Esophagus mucosa (tissue), 1 donor: ENCODE measurements at regions not wholly inside any gene's neighbourhood (a gene's known extent, or its start where the extent isn't known, plus 50 kb on each side); places are given as distances from the start of the nearest gene placed in this dataset.
"Not testable (repeated sequence)": the region's sequence is repeated elsewhere in the genome, so short reads cannot be mapped to it uniquely, and the experiment has no call there.

Experiments
- ATAC-seq: fragments of 200-7000 bp; cut with Tn5 transposase; one replicate; pipeline ENCODE4 v1.9.1; 2020
- donor health status: DM: yes; HTN: yes; CAD: no.

DNA sequence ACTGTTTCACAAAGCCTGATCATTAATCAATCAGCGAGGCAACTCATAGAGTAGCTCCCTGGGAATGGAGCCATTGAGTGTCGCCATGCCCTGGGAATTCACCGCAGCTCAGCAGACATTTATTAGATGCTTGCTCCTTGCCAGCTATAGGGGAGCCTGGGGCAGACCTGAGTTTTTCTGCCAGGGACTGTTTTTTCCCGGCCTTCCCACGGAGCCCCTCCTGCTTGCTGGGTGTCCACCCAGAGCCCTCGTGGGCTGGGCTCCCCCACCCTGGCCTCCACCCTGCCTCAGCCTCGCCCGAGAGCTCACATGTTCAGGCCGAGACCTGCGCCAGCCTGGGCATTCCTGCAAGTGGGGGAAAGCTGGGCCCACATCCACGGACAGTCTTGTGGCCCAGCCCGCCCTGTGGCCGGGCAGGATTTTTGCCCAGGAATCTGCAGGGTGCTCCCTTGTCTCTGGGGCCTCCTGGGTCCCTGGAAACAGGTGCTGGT lies 64.9 kb downstream of the SMIM38 start:
- ATAC-seq: peak; percentile 59

- ATAC-seq: no peak
Measured at GRCh38 chr11:69221086-69221485, 65.4 kb downstream of the SMIM38 start.

DNA sequence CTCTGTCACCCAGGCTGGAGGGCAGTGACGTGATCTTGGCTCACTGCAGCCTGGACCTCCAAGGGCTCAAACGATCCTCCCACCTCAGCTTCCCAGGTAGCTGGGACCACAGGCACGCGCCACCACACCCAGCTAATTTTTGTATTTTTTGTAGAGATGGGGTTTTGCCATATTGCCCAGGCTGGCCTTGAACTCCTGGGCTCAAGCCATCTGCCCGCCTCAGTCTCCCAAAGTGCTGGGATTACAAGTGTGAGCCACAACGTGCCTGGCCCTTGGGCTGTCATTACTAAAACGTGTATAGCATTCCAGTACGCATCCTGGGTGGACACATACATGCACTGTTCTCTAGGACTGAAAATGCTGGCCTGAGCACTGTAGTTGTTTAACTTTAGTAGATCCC lies 65.9 kb downstream of the SMIM38 start:
- ATAC-seq: not testable (repeated sequence)

DNA sequence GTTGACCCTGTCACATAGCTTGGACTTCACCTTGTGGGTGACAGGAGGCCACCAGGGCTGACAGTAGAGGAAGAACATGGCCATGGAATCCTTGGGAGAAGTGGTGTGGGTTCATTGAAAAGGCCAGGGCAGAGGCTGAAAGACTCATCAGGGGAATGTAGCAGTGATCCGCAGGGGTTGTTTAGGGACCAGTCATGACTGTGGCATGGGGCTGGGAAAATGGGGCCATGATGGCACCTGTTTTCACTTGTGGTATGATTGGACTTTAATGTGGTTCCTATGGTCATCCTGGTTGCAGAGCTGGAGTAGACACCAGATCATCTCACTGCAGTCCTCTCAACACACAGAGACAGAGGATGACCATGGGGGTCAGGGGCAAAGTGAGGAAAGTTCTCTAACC lies 66.7 kb upstream of the MYEOV start:
- no peak for ATAC-seq

DNA sequence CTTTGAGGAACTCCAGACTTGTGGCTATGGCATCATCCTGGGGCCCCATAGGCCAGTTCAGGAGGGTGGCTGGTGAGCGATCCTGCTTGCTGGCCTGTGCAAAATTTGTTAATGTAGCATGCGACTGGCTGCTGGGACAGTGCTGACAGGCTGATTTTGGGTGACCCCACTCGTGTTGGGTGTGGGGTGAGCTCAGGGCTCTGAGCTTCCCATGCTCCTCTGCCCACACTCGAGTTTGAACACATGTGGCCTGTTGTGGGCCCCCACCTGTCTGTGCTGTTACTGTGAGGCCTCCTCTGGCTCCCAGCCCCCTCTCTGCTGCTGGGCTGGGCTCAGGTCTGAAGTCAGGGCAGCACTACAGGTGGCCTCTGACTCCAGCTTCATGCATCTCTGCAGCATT lies 64.4 kb upstream of the MYEOV start:
- no peak for ATAC-seq

- no peak for ATAC-seq
Measured at GRCh38 chr11:69230856-69231425, 63.0 kb upstream of the MYEOV start.

DNA sequence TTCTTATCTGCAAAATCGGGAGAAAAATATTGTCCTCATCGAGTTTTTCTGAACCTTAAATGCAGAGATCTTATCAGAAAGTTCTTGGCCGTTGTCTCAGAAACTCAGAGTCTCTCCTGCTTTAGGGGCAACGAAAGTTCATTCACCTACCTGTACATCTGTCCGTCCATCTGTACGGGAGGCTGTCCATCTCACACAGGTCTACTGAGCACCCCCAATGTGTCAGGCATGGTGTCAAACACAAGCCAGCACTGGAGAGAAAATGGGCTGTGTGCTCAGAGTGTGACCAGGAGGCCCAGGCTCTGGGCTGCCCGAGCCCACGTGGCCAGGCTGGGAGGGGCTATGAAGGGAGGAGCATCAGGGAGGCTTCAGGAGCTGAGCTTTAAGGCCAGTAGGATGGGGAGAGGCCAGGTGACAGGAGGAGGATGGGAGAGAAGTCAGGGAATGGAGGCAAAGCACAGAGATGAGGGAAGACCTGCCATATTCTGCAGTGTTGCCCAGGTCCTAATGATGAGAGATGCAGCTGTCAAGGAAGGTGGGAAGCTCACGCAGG lies 62.4 kb upstream of the MYEOV start:
- ATAC-seq: no peak

GRCh38 chr11:69232821-69233743 lies 60.9 kb upstream of the MYEOV start:
- no peak for ATAC-seq

GRCh38 chr11:69233744-69234570 lies 60.0 kb upstream of the MYEOV start:
- ATAC-seq: no peak

- no peak for ATAC-seq
Measured at GRCh38 chr11:69234740-69235710, 58.9 kb upstream of the MYEOV start.

GRCh38 chr11:69238573-69239351 lies 55.2 kb upstream of the MYEOV start:
- ATAC-seq: no peak

DNA sequence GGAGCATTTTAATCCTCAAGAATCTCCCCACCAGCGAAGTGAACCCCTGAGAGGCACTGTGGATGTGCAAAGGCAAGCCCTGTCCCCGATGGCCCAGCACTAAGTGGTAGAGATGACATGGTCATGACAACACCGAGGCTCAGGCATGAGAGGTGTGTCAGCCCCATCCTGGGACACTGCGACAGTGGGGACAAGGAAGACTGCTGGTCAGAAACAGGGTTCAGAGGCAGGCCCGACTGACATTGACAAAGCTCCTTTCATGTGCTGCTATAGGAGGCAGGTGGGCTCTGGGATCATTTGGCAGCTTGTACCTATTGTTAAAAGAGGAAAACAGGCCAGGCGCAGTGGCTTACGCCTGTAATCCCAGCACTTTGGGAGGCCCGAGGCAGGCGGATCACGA lies 54.3 kb upstream of the MYEOV start:
- ATAC-seq: no peak

DNA sequence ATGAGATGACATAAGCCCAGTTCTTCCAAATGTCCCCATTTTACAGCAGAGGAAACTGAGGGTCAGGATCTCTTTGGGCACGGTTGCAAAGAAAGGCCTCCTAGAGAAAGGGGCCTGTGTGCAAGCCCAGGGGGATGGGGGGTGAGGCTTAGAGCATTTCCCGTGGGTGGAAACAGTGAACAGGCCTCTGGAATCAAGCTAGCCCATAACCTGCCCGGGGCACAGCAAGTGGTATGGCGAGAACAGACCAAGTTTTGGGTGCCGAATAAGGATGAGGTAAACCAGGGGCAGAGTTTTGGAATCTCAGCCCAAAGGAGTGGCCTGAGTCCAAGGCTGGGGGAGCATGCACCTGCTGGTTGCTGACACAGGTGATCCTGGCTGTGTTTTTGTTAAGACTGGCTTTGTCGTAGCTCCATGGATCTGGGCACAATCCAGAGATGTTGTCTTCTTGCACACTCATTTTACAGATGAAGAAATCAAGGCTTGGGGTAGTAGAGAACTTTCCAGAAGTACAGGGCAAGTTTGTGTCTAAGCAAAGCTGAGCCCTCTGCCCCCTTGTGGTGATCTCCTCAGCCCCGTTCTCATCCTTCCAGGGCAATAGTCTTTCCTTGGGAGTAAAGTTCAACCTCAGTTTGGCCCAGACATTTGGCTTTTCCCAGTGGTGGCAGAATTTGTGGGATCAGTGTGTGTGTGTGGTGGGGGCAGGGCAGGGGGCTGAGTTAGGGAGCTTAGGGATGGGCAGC lies 53.5 kb upstream of the MYEOV start:
- peak; percentile 46 for ATAC-seq

DNA sequence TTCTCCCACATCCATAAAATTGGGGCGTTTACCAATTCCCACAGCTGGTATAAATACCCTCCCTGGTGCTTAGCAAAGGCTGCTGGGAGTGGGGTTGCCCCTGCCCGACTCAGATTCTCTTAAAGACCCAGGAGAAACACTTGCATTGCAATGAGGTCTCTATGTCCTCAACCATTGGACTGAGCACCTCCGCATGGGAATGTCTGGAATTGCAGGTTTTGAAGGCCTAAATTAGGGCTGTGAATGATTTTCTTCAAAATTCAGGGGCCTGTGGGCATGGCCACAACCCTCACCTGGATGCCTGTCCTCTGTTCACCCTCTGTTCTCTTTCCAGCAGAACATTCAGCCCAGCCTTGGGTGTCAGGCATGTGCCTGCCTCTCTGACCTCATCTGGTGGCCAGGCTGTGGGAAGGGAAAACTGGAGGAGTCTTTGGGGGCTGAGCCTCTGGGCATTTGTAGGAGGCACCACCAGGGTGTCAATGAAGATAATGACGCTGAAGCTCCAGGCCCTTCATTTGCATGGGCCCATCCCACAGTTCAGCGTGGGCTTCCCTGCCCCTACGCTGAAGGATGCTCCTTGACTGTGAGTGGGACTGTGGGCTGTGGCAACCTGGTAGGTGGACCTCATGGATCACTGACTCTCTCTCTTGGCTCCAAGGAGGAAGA lies 52.7 kb upstream of the MYEOV start:
- no peak for ATAC-seq

GRCh38 chr11:69241844-69242243 lies 52.1 kb upstream of the MYEOV start:
- no peak for ATAC-seq

GRCh38 chr11:69242266-69242920 lies 51.6 kb upstream of the MYEOV start:
- peak; percentile 13 for ATAC-seq

GRCh38 chr11:69243496-69244200 lies 50.3 kb upstream of the MYEOV start:
- no peak for ATAC-seq
